Smooth muscle cell (in vitro differentiated cells): ENCODE measurements at regions not wholly inside any gene's neighbourhood (a gene's known extent, or its start where the extent isn't known, plus 50 kb on each side); places are given as distances from the start of the nearest gene placed in this dataset.
A peak's percentile ranks its signal among the peaks of the same experiment; 100 is the strongest.

ENCODE experiments used
- DNase-seq: peaks from one replicate; lab custom pipeline; 2025; ENCODE audit not compliant: unreplicated experiment; lab: John Stamatoyannopoulos, UW
- H2AFZ ChIP-seq: fragments of 200-600 bp; sonication (generic); 2 replicates; pipeline ENCODE4 v1.6.0; 2016; ENCODE audit warnings: antibody characterized with exemption, low read depth, mild to moderate bottlenecking
- H3F3A ChIP-seq: fragments of 200-600 bp; sonication (generic); 2 replicates; pipeline ENCODE4 v1.6.0; 2017; ENCODE audit warnings: antibody characterized with exemption, low read depth
- H3K27ac ChIP-seq: fragments of 200-600 bp; sonication (generic); 2 replicates; pipeline ENCODE4 v1.5.1; 2016; ENCODE audit warnings: low read depth, mild to moderate bottlenecking
- H3K27me3 ChIP-seq: fragments of 200-600 bp; sonication (generic); 2 replicates; pipeline ENCODE4 v1.6.1; 2016; ENCODE audit warnings: low read depth, mild to moderate bottlenecking
- H3K36me3 ChIP-seq: fragments of 200-600 bp; sonication (generic); 2 replicates; pipeline ENCODE4 v1.5.1; 2016; ENCODE audit warnings: low read depth
- H3K4me1 ChIP-seq: fragments of 200-600 bp; sonication (generic); 2 replicates; pipeline ENCODE4 v1.5.1; 2016; ENCODE audit warnings: low read depth
- H3K4me2 ChIP-seq: fragments of 200-600 bp; sonication (generic); 2 replicates; pipeline ENCODE4 v1.6.0; 2016; ENCODE audit warnings: mild to moderate bottlenecking
- H3K4me3 ChIP-seq: fragments of 200-600 bp; sonication (generic); 2 replicates; pipeline ENCODE4 v1.5.1; 2016; ENCODE audit warnings: mild to moderate bottlenecking
- H3K79me2 ChIP-seq: fragments of 200-600 bp; sonication (generic); 2 replicates; pipeline ENCODE4 v1.6.0; 2016; ENCODE audit warnings: low read depth, mild to moderate bottlenecking
- H3K9ac ChIP-seq: fragments of 200-600 bp; sonication (generic); 2 replicates; pipeline ENCODE4 v1.6.0; 2016; ENCODE audit warnings: low read depth
- H3K9me3 ChIP-seq: fragments of 200-600 bp; sonication (generic); replicated peaks from 2 replicates; pipeline ENCODE4 v1.5.1; 2016; ENCODE audit warnings: low read depth
- H4K20me1 ChIP-seq: fragments of 200-600 bp; sonication (generic); 2 replicates; pipeline ENCODE4 v1.6.0; 2016; ENCODE audit warnings: low read depth
- CTCF ChIP-seq: fragments of 200-600 bp; sonication (generic); IDR thresholded peaks from 2 replicates; pipeline ENCODE4 v1.5.1; 2017; ENCODE audit warnings: borderline replicate concordance, mild to moderate bottlenecking, antibody characterized with exemption; ENCODE audit not compliant: insufficient read depth, poor library complexity, severe bottlenecking
- WGBS: methylation state at CpG from one replicate; pipeline ENCODE4 v1.1.7; 2016; ENCODE audit warnings: low lambda C conversion rate; 5-methylcytosine and 5-hydroxymethylcytosine counted together

- H3K27ac ChIP-seq: no peak overlapping the region
- no peaks in the 10 kb centered on the region for H3K79me2 ChIP-seq
- peak; percentile 28 for TF ChIP-seq CTCF
- no peak overlapping the region for H3K4me2 ChIP-seq
- no peaks in the 10 kb centered on the region for H3K9me3 ChIP-seq
- no peak overlapping the region for H2AFZ ChIP-seq
- H3K9ac ChIP-seq: no peak overlapping the region
- 87% methylated on average over 6 of the region's 6 CpGs for WGBS
- H3K27me3 ChIP-seq: no peaks in the 10 kb centered on the region
- no peaks in the 10 kb centered on the region for H3F3A ChIP-seq
- no peaks in the 10 kb centered on the region for H3K4me1 ChIP-seq
- H3K4me3 ChIP-seq: no peak overlapping the region
- DNase-seq: no peak
- H3K36me3 ChIP-seq: no peaks in the 10 kb centered on the region
- no peaks in the 10 kb centered on the region for H4K20me1 ChIP-seq
Measured at GRCh38 chr12:98227162-98227561, 288.2 kb upstream of the TMPO start.

- WGBS: 85% methylated on average over 8 of the region's 8 CpGs
- Histone ChIP-seq H3K9ac (no peak overlapping the region), H3K27me3 (no peaks in the 10 kb centered on the region), H3K4me3 (no peak overlapping the region), H2AFZ (no peak overlapping the region), H3F3A (no peaks in the 10 kb centered on the region), H3K36me3 (no peaks in the 10 kb centered on the region), H3K9me3 (no peaks in the 10 kb centered on the region), H3K79me2 (no peaks in the 10 kb centered on the region), H3K4me2 (no peak overlapping the region), H3K4me1 (no peaks in the 10 kb centered on the region), H3K27ac (no peak overlapping the region), H4K20me1 (no peaks in the 10 kb centered on the region)
- no peak for DNase-seq
- TF ChIP-seq CTCF: no peak
Measured at GRCh38 chr12:98228683-98229539, 286.5 kb upstream of the TMPO start.

GRCh38 chr12:98229540-98229924, 285.9 kb upstream of the TMPO start:
- no peak overlapping the region for H3K4me2 ChIP-seq
- H2AFZ ChIP-seq: no peak overlapping the region
- no peaks in the 10 kb centered on the region for H4K20me1 ChIP-seq
- no peak for DNase-seq
- no peak for TF ChIP-seq CTCF
- H3K4me3 ChIP-seq: no peak overlapping the region
- H3K9ac ChIP-seq: no peak overlapping the region
- H3K27me3 ChIP-seq: no peaks in the 10 kb centered on the region
- H3K79me2 ChIP-seq: no peaks in the 10 kb centered on the region
- no peaks in the 10 kb centered on the region for H3K9me3 ChIP-seq
- H3K4me1 ChIP-seq: no peaks in the 10 kb centered on the region
- H3F3A ChIP-seq: no peaks in the 10 kb centered on the region
- H3K27ac ChIP-seq: no peak overlapping the region
- 93% methylated on average over 2 of the region's 2 CpGs for WGBS
- H3K36me3 ChIP-seq: no peaks in the 10 kb centered on the region
